ENCODE measurements at regions not wholly inside any gene's neighbourhood (a gene's known extent, or its start where the extent isn't known, plus 50 kb on each side); places are given as distances from the start of the nearest gene placed in this dataset.

- Histone ChIP-seq H3K27ac (ENCODE audit: extremely low read length, insufficient read depth, low read length) (no peak overlapping the region), H3K4me3 (replicated peaks in 1 of 3; ENCODE audit: insufficient read depth in 1 of 3, low read depth in 2 of 3, low read length in 3 of 3) (no peak overlapping the region), H3K4me2 (ENCODE audit: low read depth, low read length) (no peak overlapping the region), H3K9ac (ENCODE audit: insufficient read depth, low read depth, low read length) (no peak overlapping the region), H3K9me3 (ENCODE audit: low read length) (no peaks in the 10 kb centered on the region), H3K27me3 (ENCODE audit: control insufficient read depth in 1 of 2, insufficient read depth in 2 of 2, low read length in 2 of 2) (no peaks in the 10 kb centered on the region), H3K36me3 (replicated peaks in 1 of 2; ENCODE audit: control insufficient read depth in 1 of 2, insufficient read depth in 2 of 2, low read length in 2 of 2) (no peaks in the 10 kb centered on the region), H3K79me2 (ENCODE audit: insufficient read depth, low read length) (no peaks in the 10 kb centered on the region), H4K20me1 (ENCODE audit: insufficient read depth, low read length) (no peaks in the 10 kb centered on the region), H3K4me1 (ENCODE audit: insufficient read depth, low read length) (no peaks in the 10 kb centered on the region), H2AFZ (ENCODE audit: low read length) (no peak overlapping the region)
- no peak for FAIRE-seq
- in situ Hi-C loops (cut with HindIII; ENCODE audit: extremely low pct_ligation_motif_present, low pct_unique_long_range_greater_than_20kb) (no loop called here), intact Hi-C loops (cut with micrococcal nuclease; ENCODE audit: unreplicated experiment) (no loop called here)
- CTCF ChIA-PET (ENCODE audit: low intra/inter-chr PET ratio, low total read pairs) = no interaction called here
- no peak for ATAC-seq
- POLR2A ChIA-PET = no interaction called here
- no TSS peak for BruUV-seq (replicated peaks)
- TF ChIP-seq THYN1 (CRISPR knock-in tag; IDR thresholded peaks at IDR 0.05; ENCODE audit: borderline replicate concordance, low read depth) = no peak
- no peak for DNase-seq (ENCODE audit: low spot score)
- 6% methylated on average over 7 of the region's 7 CpGs for WGBS (ENCODE audit: low lambda C conversion rate)
Observed at GRCh38 chr13:59480396-59481259, 683.1 kb downstream of the DIAPH3 start.

GRCh38 chr13:59483501-59484145, 680.1 kb downstream of the DIAPH3 start:
- FAIRE-seq (no peak), ATAC-seq (no peak), DNase-seq (ENCODE audit: low spot score) (no peak)
- H4K20me1 ChIP-seq (ENCODE audit: insufficient read depth, low read length) = no peaks in the 10 kb centered on the region
- intact Hi-C loops (cut with micrococcal nuclease; ENCODE audit: unreplicated experiment) = no loop called here
- no peak overlapping the region for H3K27ac ChIP-seq (ENCODE audit: extremely low read length, insufficient read depth, low read length)
- no peaks in the 10 kb centered on the region for H3K36me3 ChIP-seq (replicated peaks in 1 of 2; ENCODE audit: control insufficient read depth in 1 of 2, insufficient read depth in 2 of 2, low read length in 2 of 2)
- no peak overlapping the region for H3K4me3 ChIP-seq (replicated peaks in 1 of 3; ENCODE audit: insufficient read depth in 1 of 3, low read depth in 2 of 3, low read length in 3 of 3)
- H3K27me3 ChIP-seq (ENCODE audit: control insufficient read depth in 1 of 2, insufficient read depth in 2 of 2, low read length in 2 of 2) = no peaks in the 10 kb centered on the region
- no TSS peak for BruUV-seq (replicated peaks)
- no peak overlapping the region for H3K4me2 ChIP-seq (ENCODE audit: low read depth, low read length)
- H3K4me1 ChIP-seq (ENCODE audit: insufficient read depth, low read length) = no peaks in the 10 kb centered on the region
- H3K9ac ChIP-seq (ENCODE audit: insufficient read depth, low read depth, low read length) = no peak overlapping the region
- no peak overlapping the region for H2AFZ ChIP-seq (ENCODE audit: low read length)
- H3K9me3 ChIP-seq (ENCODE audit: low read length) = no peaks in the 10 kb centered on the region
- in situ Hi-C loops (cut with HindIII; ENCODE audit: extremely low pct_ligation_motif_present, low pct_unique_long_range_greater_than_20kb) = no loop called here
- WGBS (ENCODE audit: low lambda C conversion rate) = 3% methylated on average over 5 of the region's 5 CpGs
- no peak for TF ChIP-seq NCOA1 (CRISPR knock-in tag; IDR thresholded peaks at IDR 0.05)
- TF ChIP-seq ZNF34 (CRISPR knock-in tag; IDR thresholded peaks at IDR 0.05; ENCODE audit: borderline replicate concordance) = no peak
- no peak for TF ChIP-seq EP300 (IDR thresholded peaks at IDR 0.05; ENCODE audit: low read depth in 2 of 2, low read length in 2 of 2)
- no peak for TF ChIP-seq EP300 (CRISPR knock-in tag; IDR thresholded peaks at IDR 0.05; ENCODE audit: borderline replicate concordance)
- no peak for TF ChIP-seq ZUFSP (CRISPR knock-in tag; IDR thresholded peaks at IDR 0.05; ENCODE audit: borderline replicate concordance)
- no peak for TF ChIP-seq REXO4 (CRISPR knock-in tag; IDR thresholded peaks at IDR 0.05; ENCODE audit: borderline replicate concordance)
- TF ChIP-seq ZNF713 (CRISPR knock-in tag; IDR thresholded peaks at IDR 0.05) = no peak
- TF ChIP-seq ZNF138 (CRISPR knock-in tag; IDR thresholded peaks at IDR 0.05; ENCODE audit: low read depth) = no peak
- TF ChIP-seq ZNF720 (CRISPR knock-in tag; IDR thresholded peaks at IDR 0.05) = no peak
- H3K79me2 ChIP-seq (ENCODE audit: insufficient read depth, low read length) = no peaks in the 10 kb centered on the region
- ChIA-PET CTCF (ENCODE audit: low intra/inter-chr PET ratio, low total read pairs) (no interaction called here), POLR2A (no interaction called here)

All from HepG2 (cell line).